ACC112 (cell line): ENCODE measurements at regions not wholly inside any gene's neighbourhood (a gene's known extent, or its start where the extent isn't known, plus 50 kb on each side); places are given as distances from the start of the nearest gene placed in this dataset.

Source experiments
- H2AFZ ChIP-seq: fragments of 200-600 bp; sonication (generic); one replicate; pipeline ENCODE4 v1.6.0; 2017; ENCODE audit warnings: antibody characterized with exemption, low read length; ENCODE audit not compliant: unreplicated experiment
- H3K27ac ChIP-seq: fragments of 200-600 bp; sonication (generic); 2 replicates; pipeline ENCODE4 v1.5.1; 2014; ENCODE audit warnings: low read depth, mild to moderate bottlenecking, antibody characterized with exemption, low read length, moderate library complexity
- H3K27me3 ChIP-seq: fragments of 200-600 bp; sonication (generic); 2 replicates; pipeline ENCODE4 v1.6.1; 2014; ENCODE audit warnings: mild to moderate bottlenecking, antibody characterized with exemption, low read length, moderate library complexity, mixed read lengths; ENCODE audit not compliant: insufficient read depth
- H3K36me3 ChIP-seq: fragments of 200-600 bp; sonication (generic); 2 replicates; pipeline ENCODE4 v1.6.1; 2016; ENCODE audit warnings: mild to moderate bottlenecking, antibody characterized with exemption, low read length, moderate library complexity, mixed read lengths; ENCODE audit not compliant: insufficient read depth
- H3K4me1 ChIP-seq: fragments of 200-600 bp; sonication (generic); one replicate; pipeline ENCODE4 v1.6.1; 2016; ENCODE audit warnings: low read length, mixed read lengths; ENCODE audit not compliant: insufficient read depth, unreplicated experiment, control insufficient read depth
- H3K4me3 ChIP-seq: fragments of 200-600 bp; sonication (generic); 2 replicates; pipeline ENCODE4 v1.5.1; 2014; ENCODE audit warnings: mild to moderate bottlenecking, low read depth, low read length
- H3K79me2 ChIP-seq: fragments of 200-600 bp; sonication (generic); one replicate; pipeline ENCODE4 v1.6.0; 2016; ENCODE audit warnings: low read length; ENCODE audit not compliant: control insufficient read depth, unreplicated experiment, insufficient read depth

- H3K27ac ChIP-seq: no peak overlapping the region
- no peaks in the 10 kb centered on the region for H3K36me3 ChIP-seq
- H3K79me2 ChIP-seq: no peaks in the 10 kb centered on the region
- no peaks in the 10 kb centered on the region for H3K4me1 ChIP-seq
- H3K27me3 ChIP-seq: peaks cover 20% of the 10 kb centered on the region; the same call in 1 of the 2 replicates
- no peak overlapping the region for H2AFZ ChIP-seq
- no peak overlapping the region for H3K4me3 ChIP-seq
These were observed 1258.2 kb upstream of the ALCAM start for GRCh38 chr3:104108522-104108921.

- no peaks in the 10 kb centered on the region for H3K27me3 ChIP-seq
- no peaks in the 10 kb centered on the region for H3K36me3 ChIP-seq
- no peak overlapping the region for H3K27ac ChIP-seq
- no peaks in the 10 kb centered on the region for H3K4me1 ChIP-seq
- H3K4me3 ChIP-seq: no peak overlapping the region
- no peaks in the 10 kb centered on the region for H3K79me2 ChIP-seq
- H2AFZ ChIP-seq: no peak overlapping the region
These were observed 1240.2 kb upstream of the ALCAM start for GRCh38 chr3:104126463-104126862.

- Histone ChIP-seq H3K27me3 (no peaks in the 10 kb centered on the region), H3K4me1 (no peaks in the 10 kb centered on the region), H3K27ac (no peak overlapping the region), H3K4me3 (no peak overlapping the region), H3K36me3 (no peaks in the 10 kb centered on the region), H2AFZ (no peak overlapping the region), H3K79me2 (no peaks in the 10 kb centered on the region)
These were observed 1239.7 kb upstream of the ALCAM start for GRCh38 chr3:104126864-104127553.

GRCh38 chr3:104127830-104128229, 1238.9 kb upstream of the ALCAM start:
- Histone ChIP-seq H3K79me2 (no peaks in the 10 kb centered on the region), H3K4me3 (no peak overlapping the region), H3K27ac (no peak overlapping the region), H3K4me1 (peaks cover 5% of the 10 kb centered on the region), H3K27me3 (no peaks in the 10 kb centered on the region), H3K36me3 (no peaks in the 10 kb centered on the region), H2AFZ (no peak overlapping the region)

- no peaks in the 10 kb centered on the region for H3K79me2 ChIP-seq
- no peaks in the 10 kb centered on the region for H3K36me3 ChIP-seq
- H3K27ac ChIP-seq: peak overlapping the region; percentile 61
- no peaks in the 10 kb centered on the region for H3K27me3 ChIP-seq
- H3K4me1 ChIP-seq: peaks cover 12% of the 10 kb centered on the region
- H3K4me3 ChIP-seq: no peak overlapping the region
- H2AFZ ChIP-seq: peak overlapping the region; percentile 76
These were observed 1233.9 kb upstream of the ALCAM start for GRCh38 chr3:104132566-104133403.

GRCh38 chr3:104133630-104134029, 1233.1 kb upstream of the ALCAM start:
- Histone ChIP-seq H3K4me3 (no peak overlapping the region), H3K79me2 (no peaks in the 10 kb centered on the region), H3K36me3 (no peaks in the 10 kb centered on the region), H3K27ac (0 out of 2 replicates have a peak overlapping the region, but pooled peaks have one; percentile 61), H3K4me1 (peaks cover 12% of the 10 kb centered on the region), H3K27me3 (no peaks in the 10 kb centered on the region), H2AFZ (peak overlapping the region; percentile 76)

GRCh38 chr3:104137116-104137515, 1229.6 kb upstream of the ALCAM start:
- Histone ChIP-seq H3K27me3 (no peaks in the 10 kb centered on the region), H3K79me2 (no peaks in the 10 kb centered on the region), H3K4me1 (peaks cover 12% of the 10 kb centered on the region), H3K36me3 (no peaks in the 10 kb centered on the region), H3K4me3 (no peak overlapping the region), H2AFZ (no peak overlapping the region), H3K27ac (no peak overlapping the region)

- no peak overlapping the region for H3K27ac ChIP-seq
- H3K36me3 ChIP-seq: no peaks in the 10 kb centered on the region
These were observed 1221.5 kb upstream of the ALCAM start for GRCh38 chr3:104145164-104145563.

GRCh38 chr3:104149154-104149553, 1217.6 kb upstream of the ALCAM start:
- Histone ChIP-seq H3K79me2 (no peaks in the 10 kb centered on the region), H3K36me3 (no peaks in the 10 kb centered on the region), H2AFZ (no peak overlapping the region), H3K27me3 (peaks cover 7% of the 10 kb centered on the region; the same call in 1 of the 2 replicates), H3K27ac (no peak overlapping the region), H3K4me1 (no peaks in the 10 kb centered on the region), H3K4me3 (no peak overlapping the region)

More at GRCh38 chr3:104145164-104145563, 1221.5 kb upstream of the ALCAM start:
- no peaks in the 10 kb centered on the region; the same call in 1 of the 2 replicates for H3K27me3 ChIP-seq
- no peaks in the 10 kb centered on the region for H3K79me2 ChIP-seq
- no peak overlapping the region for H2AFZ ChIP-seq
- H3K4me1 ChIP-seq: no peaks in the 10 kb centered on the region
- H3K4me3 ChIP-seq: no peak overlapping the region

GRCh38 chr3:104150724-104151123, 1216.0 kb upstream of the ALCAM start:
- H3K36me3 ChIP-seq: no peaks in the 10 kb centered on the region
- peaks cover 7% of the 10 kb centered on the region; the same call in 1 of the 2 replicates for H3K27me3 ChIP-seq
- no peak overlapping the region for H3K27ac ChIP-seq
- H3K4me1 ChIP-seq: no peaks in the 10 kb centered on the region
- no peak overlapping the region for H2AFZ ChIP-seq
- H3K79me2 ChIP-seq: no peaks in the 10 kb centered on the region
- no peak overlapping the region for H3K4me3 ChIP-seq
